ENCODE measurements at regions not wholly inside any gene's neighbourhood (a gene's known extent, or its start where the extent isn't known, plus 50 kb on each side); places are given as distances from the start of the nearest gene placed in this dataset.

DNA sequence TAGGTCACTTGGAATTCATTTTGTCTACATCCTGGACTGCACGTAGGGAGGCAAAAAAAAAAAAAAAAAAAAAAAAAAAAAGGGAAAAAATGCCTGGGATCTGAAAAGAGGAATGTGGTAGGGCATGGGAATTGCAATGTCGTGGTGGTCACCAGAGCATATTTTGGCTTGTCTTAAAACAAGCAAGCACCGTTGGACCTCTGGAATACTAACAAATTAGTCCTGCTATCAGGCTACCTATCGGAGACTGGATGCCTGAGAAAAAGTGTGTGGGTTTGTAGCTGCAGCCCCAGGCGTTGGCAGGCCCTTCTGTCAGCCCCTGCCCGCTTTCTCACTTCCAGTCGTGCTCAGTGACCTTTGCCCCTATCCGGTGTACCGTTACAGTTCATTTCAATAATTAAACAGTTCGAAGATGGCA, 588.5 kb upstream of the ZEB2 start:
- DNase-seq (ENCODE audit: low read depth in 2 of 3, low spot score in 2 of 3), result no peak

DNA sequence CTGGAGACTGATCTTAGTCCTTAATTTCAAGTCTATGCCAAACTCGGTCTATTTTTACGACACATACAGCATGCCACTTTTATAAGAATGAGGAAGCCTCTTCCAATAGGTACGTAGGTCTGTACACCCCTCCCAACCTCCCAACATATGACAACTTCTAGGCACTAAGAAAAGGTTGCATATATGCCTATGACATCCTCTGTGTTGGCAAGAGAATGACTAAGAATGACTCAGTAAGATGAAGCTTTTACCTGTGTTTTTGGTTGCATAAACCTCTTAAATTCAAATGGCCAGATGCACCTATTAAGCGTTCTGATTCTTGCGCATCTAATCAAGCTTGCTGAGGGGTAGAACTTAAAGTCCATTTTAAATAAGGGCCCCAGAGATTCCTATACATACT, 586.4 kb upstream of the ZEB2 start:
- DNase-seq (ENCODE audit: low read depth in 2 of 3, low spot score in 2 of 3), result no peak

DNA sequence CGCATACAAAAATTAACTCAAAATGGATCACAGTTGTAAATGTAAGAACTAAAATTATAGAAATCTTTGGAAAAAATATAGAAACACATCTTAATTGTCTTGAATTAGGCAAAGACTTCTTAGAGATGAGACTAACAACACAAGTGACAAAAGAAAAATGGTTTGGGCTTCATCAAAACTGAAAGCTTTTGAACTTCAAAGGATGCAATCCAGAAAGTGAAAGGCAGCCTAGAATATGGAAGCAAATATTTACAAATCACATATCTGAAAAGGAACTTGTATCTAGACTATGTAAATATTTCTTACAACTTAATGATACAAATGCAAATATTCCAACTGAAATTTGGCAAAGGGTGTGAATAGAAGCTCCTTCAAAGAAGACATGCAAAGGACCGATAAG, 582.8 kb upstream of the ZEB2 start:
- DNase-seq (ENCODE audit: low read depth in 2 of 3, low spot score in 2 of 3), result no peak

- DNase-seq (ENCODE audit: low read depth in 2 of 3, low spot score in 2 of 3), result no peak
Measured at GRCh38 chr2:145100301-145100700, 580.4 kb upstream of the ZEB2 start.

DNA sequence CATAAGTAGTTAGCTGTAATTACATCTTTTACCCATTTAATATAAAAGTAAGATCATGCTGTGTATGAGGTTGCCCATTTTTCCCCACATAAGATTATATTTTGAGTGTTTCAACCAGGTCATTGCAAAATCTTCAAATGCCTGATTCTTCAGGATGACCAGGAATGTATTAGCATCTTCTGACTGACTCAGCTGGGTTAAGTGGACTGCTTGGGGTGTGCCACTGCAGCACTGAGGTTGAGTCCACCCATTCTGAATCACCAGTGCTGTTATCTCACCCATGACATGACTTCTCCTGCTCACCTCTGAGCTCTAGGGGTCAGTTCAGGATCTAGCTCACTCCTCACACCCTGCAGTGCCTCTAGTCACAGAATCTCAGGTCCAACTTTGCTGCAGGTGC, 576.7 kb upstream of the ZEB2 start:
- no peak for DNase-seq (ENCODE audit: low read depth in 2 of 3, low spot score in 2 of 3)

DNA sequence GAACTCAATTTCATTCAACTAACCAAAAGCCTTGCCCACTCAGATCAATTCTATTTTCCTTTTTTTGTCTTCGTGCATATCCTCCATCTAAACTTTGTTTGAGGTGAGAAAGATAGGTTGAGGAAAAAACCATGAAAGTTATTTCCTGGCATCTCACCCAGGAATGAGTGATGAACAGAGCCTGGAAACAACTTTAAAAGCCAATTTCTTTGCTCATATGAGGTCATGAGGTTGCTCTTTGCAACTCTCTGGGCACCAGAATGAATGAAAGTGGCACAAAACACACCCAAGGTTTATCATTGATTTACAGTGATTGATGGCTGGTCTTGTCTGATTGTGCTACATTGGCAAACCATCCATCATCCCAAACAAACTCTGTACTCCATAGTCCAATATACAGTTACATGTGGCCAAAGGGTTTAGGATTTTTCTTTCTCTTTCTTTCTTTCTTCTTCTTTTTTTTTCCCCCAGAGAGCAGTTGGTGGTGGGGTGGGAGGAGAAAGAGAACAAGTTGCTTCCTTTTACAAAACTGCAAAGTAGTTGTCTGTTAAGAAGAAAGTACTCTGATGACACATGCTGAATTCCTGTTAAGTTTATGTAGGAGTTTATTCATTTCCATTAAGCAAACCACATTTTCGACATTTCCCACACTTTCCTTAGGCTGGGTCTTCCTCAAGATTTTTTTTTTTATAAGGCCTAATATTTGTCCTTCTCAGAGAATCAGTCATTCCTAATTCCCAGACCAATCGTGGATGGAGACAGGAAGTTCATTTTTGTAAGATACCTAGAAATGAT, 575.9 kb upstream of the ZEB2 start:
- no peak for DNase-seq (ENCODE audit: low read depth in 2 of 3, low spot score in 2 of 3)

DNA sequence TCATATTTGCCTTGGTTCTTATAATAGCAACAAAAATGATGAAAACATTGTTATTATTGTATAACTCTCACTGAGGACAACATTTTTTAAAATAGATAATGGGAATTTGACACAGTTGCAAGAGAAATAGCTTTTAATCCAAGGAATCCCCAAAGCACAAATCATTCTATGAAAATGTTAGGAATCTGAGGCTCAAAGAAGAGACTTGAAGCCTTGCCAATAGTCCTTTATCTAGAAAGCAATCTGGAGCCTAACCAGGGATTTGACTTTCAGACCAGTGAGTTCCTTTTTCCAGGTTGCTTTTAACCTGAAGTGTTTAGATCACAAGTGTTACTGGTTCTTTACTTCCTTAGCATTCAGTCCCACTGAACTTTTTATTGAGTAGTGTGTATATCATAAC, 574.5 kb upstream of the ZEB2 start:
- no peak for DNase-seq (ENCODE audit: low read depth in 2 of 3, low spot score in 2 of 3)

DNA sequence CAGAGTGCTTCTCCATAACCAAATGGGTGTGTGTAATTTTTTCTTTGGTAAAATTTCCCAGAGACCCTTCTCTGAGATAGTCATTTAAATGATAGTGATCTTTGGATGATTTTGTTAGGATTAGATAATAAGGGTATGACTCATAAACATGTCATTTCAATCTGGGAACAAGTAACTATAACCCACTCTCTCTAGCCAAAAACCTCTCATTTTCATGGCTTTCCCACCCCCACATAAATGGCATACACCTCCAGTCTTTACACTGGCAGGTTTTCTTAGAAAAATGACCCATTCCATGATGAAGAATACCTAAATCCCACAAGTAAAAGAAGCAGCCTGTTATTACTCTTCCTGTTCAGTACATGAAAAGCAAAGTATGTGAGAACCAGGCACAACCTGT, 572.0 kb upstream of the ZEB2 start:
- no peak for DNase-seq (ENCODE audit: low read depth in 2 of 3, low spot score in 2 of 3)

GRCh38 chr2:145090841-145091761, 571.2 kb upstream of the ZEB2 start:
- DNase-seq (ENCODE audit: low read depth in 2 of 3, low spot score in 2 of 3), result no peak

DNA sequence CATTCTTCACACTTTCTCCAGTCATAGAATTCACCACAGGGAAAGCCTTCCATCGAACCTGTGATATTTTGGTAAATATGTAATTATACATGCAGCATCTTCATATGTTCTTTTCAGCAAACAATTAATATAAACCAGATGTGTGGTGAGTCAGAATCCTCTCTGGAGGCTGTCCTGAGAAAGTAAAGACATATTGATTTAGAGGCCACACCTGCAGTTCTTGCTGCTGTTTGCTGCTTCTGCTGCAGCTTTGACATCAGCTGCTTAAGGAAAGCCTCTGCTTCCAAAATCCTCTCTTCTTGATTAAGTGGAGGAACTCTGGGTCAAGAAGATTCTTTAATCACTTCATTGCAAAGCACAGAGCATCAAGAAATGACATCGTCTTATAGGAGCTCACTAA, 568.8 kb upstream of the ZEB2 start:
- no peak for DNase-seq (ENCODE audit: low read depth in 2 of 3, low spot score in 2 of 3)

DNA sequence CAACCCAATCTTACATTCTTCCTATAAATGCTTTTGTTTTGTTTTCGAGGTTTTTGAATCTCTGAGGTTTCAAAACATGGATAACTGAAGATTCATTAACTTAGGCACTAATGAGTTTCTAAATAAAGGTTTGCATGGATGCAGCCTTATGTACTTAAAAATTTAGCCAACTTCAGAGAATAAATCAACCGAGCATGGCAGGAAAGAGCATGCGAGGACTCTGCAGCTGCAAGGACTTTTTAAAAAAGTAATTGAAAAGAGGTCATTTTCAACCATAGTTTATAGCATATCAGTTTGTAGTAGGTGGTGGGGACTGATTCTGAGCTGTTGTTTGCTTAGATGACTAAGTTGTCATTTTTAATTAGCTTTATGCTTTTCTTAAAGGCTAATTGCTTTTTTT, 567.0 kb upstream of the ZEB2 start:
- no peak for DNase-seq (ENCODE audit: low read depth in 2 of 3, low spot score in 2 of 3)

DNA sequence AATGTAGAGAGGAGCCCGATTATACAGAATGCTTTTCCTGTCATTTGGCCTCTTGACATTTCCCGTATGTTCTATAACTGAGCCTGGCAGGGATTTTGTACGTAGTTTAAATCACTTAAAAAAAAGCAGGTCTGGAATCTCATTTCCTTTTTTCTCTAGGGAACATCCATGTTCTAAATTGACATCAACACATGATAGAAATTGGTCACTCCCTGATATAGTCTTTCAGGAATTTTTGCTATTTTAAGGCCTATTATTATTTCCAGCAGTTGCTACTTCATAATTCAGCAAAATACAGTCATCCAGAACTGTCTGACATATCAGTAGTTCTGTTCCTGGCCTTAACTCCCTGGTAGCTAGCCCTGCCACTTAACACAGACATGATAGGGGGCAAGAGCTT, 565.7 kb upstream of the ZEB2 start:
- DNase-seq (ENCODE audit: low read depth in 2 of 3, low spot score in 2 of 3), result no peak

DNA sequence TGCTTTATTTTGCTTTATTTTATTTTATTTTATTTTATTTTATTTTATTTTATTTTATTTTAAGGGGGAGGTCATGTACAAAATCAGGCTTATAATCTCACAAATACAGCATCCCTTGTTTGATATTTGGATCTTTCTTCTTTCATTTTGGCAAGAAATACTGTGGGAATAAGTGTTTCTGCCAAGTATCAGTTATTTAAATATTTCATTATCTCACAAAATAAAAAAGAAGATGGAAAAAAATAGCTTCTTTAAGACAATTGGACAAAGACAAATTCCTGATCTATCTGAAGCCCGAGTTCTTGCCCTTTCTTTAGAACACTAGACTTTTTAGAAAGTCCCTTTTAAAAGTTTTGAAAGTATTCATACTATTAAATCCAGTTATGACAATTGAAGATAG, 560.5 kb upstream of the ZEB2 start:
- DNase-seq (ENCODE audit: low read depth in 2 of 3, low spot score in 2 of 3), result no peak

- no peak for DNase-seq (ENCODE audit: low read depth in 2 of 3, low spot score in 2 of 3)
Measured at GRCh38 chr2:145079641-145080040, 559.7 kb upstream of the ZEB2 start.

- DNase-seq (ENCODE audit: low read depth in 2 of 3, low spot score in 2 of 3), result no peak
Measured at GRCh38 chr2:145078923-145079322, 559.0 kb upstream of the ZEB2 start.

- no peak for DNase-seq (ENCODE audit: low read depth in 2 of 3, low spot score in 2 of 3)
Measured at GRCh38 chr2:145076085-145076484, 556.2 kb upstream of the ZEB2 start.

GRCh38 chr2:145075454-145076062, 555.6 kb upstream of the ZEB2 start:
- no peak for DNase-seq (ENCODE audit: low read depth in 2 of 3, low spot score in 2 of 3)

DNA sequence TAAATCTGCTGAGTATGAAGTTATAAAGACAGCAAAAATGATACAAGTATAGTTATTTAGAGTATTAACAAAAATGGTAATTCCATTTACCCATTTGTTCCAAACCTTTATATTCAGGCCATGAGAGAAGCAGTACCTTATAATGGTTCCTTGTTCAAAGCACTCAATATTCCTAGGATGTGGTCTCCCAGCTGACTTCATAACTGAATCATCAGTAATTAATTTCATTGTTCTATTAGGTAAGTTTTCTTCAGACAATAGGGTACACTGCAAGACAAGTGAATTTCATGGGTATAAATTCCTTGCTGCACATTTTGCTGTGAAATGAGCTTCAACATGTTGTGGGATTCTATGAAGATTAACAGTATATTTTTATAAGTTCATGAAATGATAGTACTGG, 550.8 kb upstream of the ZEB2 start:
- no peak for DNase-seq (ENCODE audit: low read depth in 2 of 3, low spot score in 2 of 3)

DNA sequence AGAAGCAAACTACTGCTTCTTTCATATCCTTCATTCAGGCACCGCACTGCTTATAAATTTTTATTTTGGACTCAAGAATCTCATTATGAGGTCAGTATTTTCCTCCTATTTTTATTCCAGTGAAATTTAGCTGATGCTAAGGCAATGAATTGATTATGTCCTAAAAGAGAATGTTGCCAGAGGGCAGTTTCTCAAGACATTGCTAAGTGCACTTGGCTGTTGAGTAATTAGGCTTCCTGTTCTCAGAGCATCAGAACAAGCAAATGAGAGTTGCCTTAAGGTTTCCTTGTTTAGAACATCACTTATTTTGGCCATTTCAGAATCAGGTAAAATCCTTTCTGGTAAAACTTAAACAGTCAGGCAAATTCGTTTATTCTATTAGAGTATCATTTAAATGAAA, 548.6 kb upstream of the ZEB2 start:
- DNase-seq (ENCODE audit: low read depth in 2 of 3, low spot score in 2 of 3), result no peak

- DNase-seq (ENCODE audit: low read depth in 2 of 3, low spot score in 2 of 3), result no peak
Measured at GRCh38 chr2:145067549-145068030, 547.7 kb upstream of the ZEB2 start.

DNA sequence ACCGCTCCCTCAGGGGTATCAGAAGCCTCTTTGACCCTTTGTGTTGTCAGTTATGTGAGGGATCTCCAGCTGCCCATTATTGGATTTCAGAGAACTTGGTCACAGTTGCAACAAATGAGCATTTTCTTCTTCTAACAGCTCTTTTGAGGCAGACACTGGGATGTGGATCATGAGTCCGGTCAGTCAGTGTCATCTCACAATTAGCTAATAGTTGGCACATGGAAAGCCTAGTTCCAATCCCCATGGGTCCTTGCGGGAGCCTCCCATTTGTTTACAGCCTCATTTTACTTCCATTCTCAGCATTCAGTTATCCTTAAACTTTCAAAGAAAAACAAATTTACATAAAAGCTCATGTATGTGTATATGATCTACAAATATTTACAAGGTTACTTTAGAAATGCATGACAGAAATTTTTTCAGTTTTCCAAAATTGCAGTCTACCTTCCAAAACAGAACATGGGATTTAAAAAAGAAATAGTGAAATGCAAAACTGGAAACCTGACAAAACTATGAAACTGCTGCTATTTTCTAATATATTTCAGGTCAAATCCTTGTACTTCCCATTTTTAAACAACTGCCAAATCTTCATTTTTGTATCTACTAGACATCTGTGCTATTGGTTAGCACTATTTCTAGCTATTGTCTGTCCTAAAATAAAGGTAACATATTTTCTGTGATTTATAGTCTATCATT, 547.1 kb upstream of the ZEB2 start:
- DNase-seq (ENCODE audit: low read depth in 2 of 3, low spot score in 2 of 3), result no peak

Data from activated CD8-positive, alpha-beta memory T cell treated with anti-CD3 and anti-CD28 coated beads for 48 hours (primary cell).